Stimulated activated naive CD4-positive, alpha-beta T cell (primary cell): ENCODE measurements at regions not wholly inside any gene's neighbourhood (a gene's known extent, or its start where the extent isn't known, plus 50 kb on each side); places are given as distances from the start of the nearest gene placed in this dataset.
"Not testable (repeated sequence)": the region's sequence is repeated elsewhere in the genome, so short reads cannot be mapped to it uniquely, and the experiment has no call there.

ENCODE experiments used
- DNase-seq, 6 experiments: peaks; one replicate each; lab custom pipeline; 2025; lab: John Stamatoyannopoulos, UW

DNA sequence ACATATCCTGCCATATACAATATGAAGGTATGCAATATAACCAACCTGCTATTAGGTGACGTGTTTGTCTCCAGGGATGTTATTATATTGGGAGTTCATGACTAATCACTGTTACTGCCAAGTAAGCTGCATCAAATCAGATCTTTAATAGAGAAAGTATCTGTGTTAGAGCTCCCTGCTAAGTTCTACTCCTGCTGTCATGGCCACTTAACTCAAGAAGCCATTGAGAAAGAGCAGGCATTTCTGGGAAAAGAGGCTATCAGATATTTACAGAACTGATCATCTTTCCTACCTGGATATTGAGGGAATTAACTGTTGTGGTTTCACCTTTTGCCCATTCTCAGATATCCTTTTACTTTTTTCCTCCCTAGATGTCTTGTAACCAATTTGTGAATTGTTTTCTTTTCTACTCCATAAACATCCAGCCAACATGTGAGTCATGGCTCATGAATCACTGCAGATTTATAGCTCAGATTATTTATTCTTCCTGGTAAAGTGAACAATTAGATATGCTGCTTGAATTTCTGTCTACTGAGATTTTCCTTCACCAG is 634.8 kb upstream of the FAM174A start:
- no peak for DNase-seq

DNA sequence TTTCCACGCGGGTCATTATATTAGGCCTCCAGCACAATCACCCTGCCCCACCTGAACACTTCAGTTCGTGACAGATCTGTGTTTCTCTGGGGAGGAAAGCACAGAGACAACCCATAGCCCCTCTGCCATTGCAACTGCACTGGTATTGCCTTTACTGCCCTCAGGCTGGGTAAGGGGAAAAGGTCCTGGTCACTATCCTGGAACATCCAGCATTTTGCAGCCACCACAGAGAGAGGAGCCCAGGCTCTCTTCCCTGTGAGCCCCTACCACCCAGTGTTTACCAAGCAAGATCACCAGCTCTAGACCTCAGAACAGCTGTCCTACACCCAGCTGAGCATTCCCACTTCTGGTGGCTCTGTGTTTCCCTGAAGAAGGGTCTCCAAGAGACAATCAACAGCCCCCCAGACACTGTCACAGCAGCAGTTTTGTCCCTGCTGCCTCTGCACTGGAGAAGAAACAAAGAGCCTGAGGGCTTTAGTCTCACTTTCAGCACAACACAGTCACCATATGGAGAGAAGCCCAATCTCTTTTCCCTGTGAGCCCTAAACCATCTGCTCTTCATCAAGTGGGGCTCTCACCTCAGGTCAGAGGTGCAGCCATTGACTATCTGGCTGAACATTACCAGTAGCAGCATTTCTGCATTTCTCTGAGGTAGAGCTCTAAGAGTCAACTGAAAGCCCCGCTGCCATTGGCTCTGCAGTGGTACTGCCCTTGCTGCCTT is 655.2 kb upstream of the FAM174A start:
- no peak for DNase-seq

GRCh38 chr5:99878830-99879229 is 656.3 kb upstream of the FAM174A start:
- DNase-seq, result no peak

GRCh38 chr5:99866740-99867139 is 668.4 kb upstream of the FAM174A start:
- DNase-seq, result no peak

- DNase-seq, result no peak
Observed at GRCh38 chr5:99865159-99865558, 670.0 kb upstream of the FAM174A start.

- no peak for DNase-seq
Observed at GRCh38 chr5:99835791-99836190, 699.4 kb upstream of the FAM174A start.

- no peak for DNase-seq
Observed at GRCh38 chr5:99827136-99827535, 708.0 kb upstream of the FAM174A start.

- no peak for DNase-seq
Observed at GRCh38 chr5:99817796-99818195, 717.4 kb upstream of the FAM174A start.

DNA sequence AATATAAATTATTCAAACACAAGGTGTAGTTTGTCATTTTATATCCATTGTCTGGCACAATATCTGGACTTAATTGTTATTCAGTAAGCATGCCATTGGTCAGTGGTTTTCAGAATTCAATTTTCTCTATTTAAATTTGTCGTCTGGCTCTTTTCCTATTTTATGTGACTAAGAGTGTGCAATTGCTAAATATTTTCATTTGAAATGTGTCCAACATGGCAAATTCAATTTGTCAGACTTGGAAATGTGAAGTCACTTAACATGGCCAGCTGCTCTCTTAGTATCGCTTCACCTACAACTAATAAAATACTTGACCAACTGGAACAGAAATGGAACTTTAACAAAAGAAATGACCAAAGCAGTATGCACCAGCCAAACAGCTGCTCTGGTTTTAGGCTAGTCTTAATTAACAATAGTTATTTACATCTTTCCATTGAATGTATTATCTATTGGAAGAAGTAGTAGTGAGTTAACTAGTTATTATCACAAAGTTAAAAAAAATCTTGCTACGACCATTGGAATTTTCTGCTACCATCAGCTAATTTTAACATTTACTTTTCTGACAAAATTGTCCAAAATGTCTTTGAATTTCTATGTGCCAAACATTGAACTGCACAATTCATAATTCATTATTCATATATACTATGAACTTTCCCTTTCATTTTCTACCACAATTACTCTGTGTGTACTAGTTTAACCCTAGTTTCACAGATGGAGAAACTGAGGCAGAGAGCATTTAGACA is 720.7 kb upstream of the FAM174A start:
- no peak for DNase-seq

- DNase-seq, result no peak
Observed at GRCh38 chr5:99808657-99809230, 726.4 kb upstream of the FAM174A start.

GRCh38 chr5:99807346-99807745 is 727.8 kb upstream of the FAM174A start:
- DNase-seq, result no peak

DNA sequence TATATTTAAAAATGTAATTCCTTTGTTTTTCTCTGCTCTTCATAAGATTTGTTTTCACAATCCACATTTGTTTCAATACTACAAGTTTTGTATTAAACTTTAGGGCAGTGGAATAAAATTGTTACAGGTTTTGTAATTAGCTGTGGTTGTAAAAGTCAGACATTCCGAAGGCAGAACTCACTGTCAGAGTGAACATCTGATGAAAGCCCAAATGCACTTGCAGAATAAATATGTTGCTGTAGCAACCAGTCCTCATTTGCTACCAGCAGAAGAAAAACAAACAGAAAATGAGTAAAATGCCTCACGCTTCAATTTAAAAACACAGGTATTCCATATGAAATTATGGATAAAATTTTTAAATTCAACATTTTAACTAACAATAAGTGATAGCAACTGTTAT is 740.1 kb upstream of the FAM174A start:
- no peak for DNase-seq

DNA sequence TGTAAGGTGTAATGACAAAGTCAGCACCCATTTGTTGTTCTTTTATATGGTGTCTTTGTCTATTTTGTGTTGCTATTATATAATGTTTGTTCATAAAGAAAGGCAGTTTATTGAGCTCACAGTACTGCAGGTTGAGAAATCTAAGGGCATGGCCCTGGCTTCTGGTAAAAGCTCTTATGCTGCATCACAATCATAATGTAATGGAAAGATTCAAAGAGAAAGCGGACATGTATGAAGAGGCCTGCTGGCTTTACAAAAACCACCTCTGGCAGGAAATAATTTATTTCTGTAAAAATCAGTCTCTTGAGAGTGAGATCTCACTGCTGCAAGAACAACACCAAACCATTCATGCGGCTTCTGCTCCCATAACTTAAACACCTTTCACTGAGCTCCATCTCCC is 746.7 kb upstream of the FAM174A start:
- no peak for DNase-seq

GRCh38 chr5:99775189-99775588 is 760.0 kb upstream of the FAM174A start:
- DNase-seq, result no peak

DNA sequence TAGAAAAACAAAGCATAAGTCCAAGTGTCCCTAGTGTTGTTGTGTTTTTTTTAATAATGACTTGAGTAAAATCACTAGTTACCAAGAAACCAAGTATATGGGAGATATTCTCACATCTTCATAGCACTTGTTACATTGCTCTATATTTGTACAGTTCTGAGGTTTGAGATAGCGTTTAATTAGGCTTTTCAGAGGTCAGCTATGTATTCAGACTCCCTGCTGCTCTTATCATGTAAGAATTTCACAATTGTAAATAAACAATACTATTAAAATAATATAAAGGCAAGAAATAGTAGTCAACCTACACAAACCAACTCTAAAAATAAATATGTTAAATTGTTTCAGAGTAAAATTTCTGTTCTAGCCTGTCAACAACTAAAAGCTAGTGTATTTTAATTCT is 761.9 kb upstream of the FAM174A start:
- no peak for DNase-seq

- no peak for DNase-seq
Observed at GRCh38 chr5:99771296-99771695, 763.9 kb upstream of the FAM174A start.

GRCh38 chr5:99765011-99765410 is 770.2 kb upstream of the FAM174A start:
- no peak for DNase-seq

GRCh38 chr5:99763021-99763774 is 772.0 kb upstream of the FAM174A start:
- DNase-seq, result no peak

GRCh38 chr5:99747342-99747741 is 787.8 kb upstream of the FAM174A start:
- no peak for DNase-seq

DNA sequence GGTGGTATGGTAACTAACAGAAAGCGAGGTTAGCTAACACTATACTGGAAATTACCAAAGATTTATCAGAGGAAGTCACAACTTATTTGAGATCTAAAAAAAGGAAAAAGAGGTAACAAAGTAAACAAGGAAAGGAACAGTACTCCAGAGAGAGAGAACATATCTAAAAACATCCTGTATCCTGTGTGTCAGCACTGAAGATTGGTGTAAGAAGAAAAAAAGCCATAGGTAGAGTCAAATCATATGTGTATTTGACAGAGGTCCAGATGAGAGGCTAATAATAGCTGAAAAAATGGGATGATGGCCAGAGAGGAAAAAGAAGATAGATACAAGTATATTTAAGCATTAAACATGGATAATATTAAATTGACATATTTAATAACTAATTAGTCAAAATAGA is 802.0 kb upstream of the FAM174A start:
- DNase-seq, result not testable (repeated sequence)

DNA sequence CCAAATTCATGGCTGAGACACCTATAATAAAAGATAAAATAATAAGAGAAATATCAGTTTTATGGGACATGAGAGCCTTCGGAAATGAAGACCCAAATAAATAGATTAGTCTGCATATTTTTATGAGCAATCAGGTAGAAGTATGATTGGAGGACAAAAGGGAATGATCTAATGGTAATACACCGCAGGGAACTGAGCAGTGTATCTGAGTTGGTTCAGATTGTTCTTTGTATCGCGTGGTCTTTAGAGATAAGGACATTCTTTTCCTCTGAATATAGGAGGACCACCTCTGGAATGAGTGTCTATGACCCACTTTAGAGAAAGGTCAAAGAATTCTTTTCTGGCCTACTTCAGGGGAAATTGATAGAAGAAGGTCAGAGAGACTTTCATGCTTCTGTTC is 801.8 kb upstream of the CHD1 start:
- DNase-seq, result not testable (repeated sequence)

- DNase-seq, result no peak
Observed at GRCh38 chr5:99724732-99725290, 796.0 kb upstream of the CHD1 start.
